Natural killer cell treated with Interleukin-12 subunit alpha and Interleukin-12 subunit beta and Interleukin-15 and Interleukin-18, amount 100 ng/mL, for 72 hours (primary cell): ENCODE measurements at regions not wholly inside any gene's neighbourhood (a gene's known extent, or its start where the extent isn't known, plus 50 kb on each side); places are given as distances from the start of the nearest gene placed in this dataset.
A peak's percentile ranks its signal among the peaks of the same experiment; 100 is the strongest.
"Not testable (repeated sequence)": the region's sequence is repeated elsewhere in the genome, so short reads cannot be mapped to it uniquely, and the experiment has no call there.

ENCODE experiments used
- ATAC-seq, 2 donors: fragments of 150-1000 bp; cut with Tn5 transposase in 1 of 2; sonication (Bioruptor Pico), chemical (Tn5 transposase) in 1 of 2; 2 replicates each; pipeline ENCODE4 v1.10.0; 2021
- DNase-seq: peaks from one replicate; pipeline ENCODE4 v3.0.0; 2022; ENCODE audit warnings: low spot score
- H3K27ac Mint-ChIP-seq, 2 donors: 1 replicate in 1 of 2; 2 replicates in 1 of 2; pipeline ENCODE4 v1.8.0; 2022; ENCODE audit warnings: mixed read lengths in 2 of 2, mild to moderate bottlenecking in 1 of 2, moderate library complexity in 1 of 2
- H3K27me3 Mint-ChIP-seq, 2 donors: 1 replicate in 1 of 2; 2 replicates in 1 of 2; pipeline ENCODE4 v1.8.0; 2022; ENCODE audit warnings: mixed read lengths in 2 of 2
- H3K36me3 Mint-ChIP-seq: one replicate; pipeline ENCODE4 v1.8.0; 2022; ENCODE audit warnings: mixed read lengths
- H3K4me1 Mint-ChIP-seq, 2 donors: 1 replicate in 1 of 2; 2 replicates in 1 of 2; pipeline ENCODE4 v1.8.0; 2022; ENCODE audit warnings: low read depth in 2 of 2, mixed read lengths in 2 of 2, mild to moderate bottlenecking in 1 of 2
- H3K4me3 Mint-ChIP-seq: one replicate; pipeline ENCODE4 v1.8.0; 2022; ENCODE audit warnings: mixed read lengths
- H3K9me3 Mint-ChIP-seq: 2 replicates; pipeline ENCODE4 v1.8.0; 2022; ENCODE audit warnings: mixed read lengths

DNA sequence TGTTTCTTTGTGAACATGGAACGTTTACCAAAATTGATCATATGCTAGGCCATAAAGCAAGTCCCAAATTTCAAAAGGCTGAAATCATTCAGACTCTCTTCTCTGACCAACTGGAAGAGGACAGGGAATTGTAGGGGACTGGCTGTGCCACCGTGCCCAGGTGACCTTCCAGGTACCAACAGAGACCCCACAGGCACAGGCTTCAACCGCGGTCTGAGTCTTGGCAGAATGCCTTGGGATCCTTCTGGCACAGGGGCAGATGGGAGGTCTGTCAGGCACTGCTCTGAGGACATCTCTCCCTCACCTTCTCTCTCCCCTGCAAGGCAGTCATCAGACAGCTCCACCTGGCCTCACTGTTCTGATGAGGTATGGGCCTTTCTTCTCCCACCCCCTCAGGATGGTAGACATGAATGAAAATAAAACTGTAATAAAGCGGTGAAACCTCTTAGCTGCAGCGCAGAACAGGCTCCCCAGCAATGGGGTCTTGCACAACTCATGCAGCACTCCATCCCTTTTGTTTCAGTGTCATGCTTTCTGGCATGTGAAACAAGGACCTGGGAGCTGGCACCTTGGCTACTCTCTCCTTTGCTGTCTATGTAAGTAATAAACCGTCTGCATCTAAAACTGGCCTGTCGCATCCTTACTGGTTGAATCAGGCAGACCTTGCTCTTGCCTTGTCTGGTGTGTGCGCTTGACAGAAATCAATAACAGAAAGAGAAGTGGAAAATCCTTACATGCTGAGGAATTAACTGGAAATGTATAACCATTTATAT, 289.2 kb downstream of the KLF13 start:
- Mint-ChIP-seq H3K4me3 (no peak overlapping the region), H3K4me1 (no peaks in the 10 kb centered on the region), H3K27ac (no peak overlapping the region), H3K9me3 (no peaks in the 10 kb centered on the region), H3K27me3 (peaks cover 29% of the 10 kb centered on the region in 2 donors), H3K36me3 (no peaks in the 10 kb centered on the region)
- DNase-seq (no peak), ATAC-seq (peak in 1 of 2 donors; percentile 57)

DNA sequence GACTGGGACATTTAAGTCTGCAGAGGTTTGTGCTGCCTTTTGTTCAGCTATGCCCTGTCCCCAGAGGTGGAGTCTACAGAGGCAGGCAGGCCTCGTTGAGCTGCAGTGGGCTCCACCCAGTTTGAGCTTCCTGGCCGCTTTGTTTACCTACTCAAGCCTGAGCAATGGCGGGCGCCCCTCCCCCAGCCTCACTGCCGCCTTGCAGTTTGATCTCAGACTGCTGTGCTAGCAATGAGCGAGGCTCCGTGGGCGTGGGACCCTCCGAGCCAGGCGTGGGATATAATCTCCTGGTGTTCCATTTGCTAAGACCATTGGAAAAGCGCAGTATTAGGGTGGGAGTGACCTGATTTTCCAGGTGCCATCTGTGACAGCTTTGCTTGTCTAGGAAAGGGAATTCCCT, 296.7 kb downstream of the KLF13 start:
- H3K4me3 Mint-ChIP-seq, ATAC-seq, H3K9me3 Mint-ChIP-seq, H3K4me1 Mint-ChIP-seq, H3K27ac Mint-ChIP-seq, DNase-seq, H3K36me3 Mint-ChIP-seq: not testable (repeated sequence)
- peaks cover 8 to 20% of the 10 kb centered on the region in 2 donors for H3K27me3 Mint-ChIP-seq

DNA sequence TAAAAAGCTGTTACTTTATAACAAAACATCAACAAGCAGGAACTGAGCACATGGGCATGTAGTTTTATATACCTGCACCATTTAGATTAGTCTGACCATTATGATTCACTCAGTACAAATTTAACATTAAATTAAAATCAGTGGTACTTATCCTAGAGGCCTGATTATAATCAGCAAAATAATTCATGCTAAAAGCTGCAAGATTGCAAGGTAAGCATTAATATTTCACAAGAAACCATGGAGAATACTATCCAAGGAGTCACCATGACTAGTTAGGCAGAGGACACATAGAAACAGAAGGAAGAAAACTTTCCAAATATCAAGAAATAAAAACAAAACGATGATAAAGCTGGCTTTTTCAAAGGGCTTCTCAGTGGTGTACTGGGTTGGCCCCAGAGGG, 297.5 kb downstream of the KLF13 start:
- H3K27ac Mint-ChIP-seq, H3K36me3 Mint-ChIP-seq, DNase-seq, H3K9me3 Mint-ChIP-seq, H3K4me3 Mint-ChIP-seq, H3K4me1 Mint-ChIP-seq, ATAC-seq: not testable (repeated sequence)
- peaks cover 8 to 20% of the 10 kb centered on the region in 2 donors for H3K27me3 Mint-ChIP-seq

DNA sequence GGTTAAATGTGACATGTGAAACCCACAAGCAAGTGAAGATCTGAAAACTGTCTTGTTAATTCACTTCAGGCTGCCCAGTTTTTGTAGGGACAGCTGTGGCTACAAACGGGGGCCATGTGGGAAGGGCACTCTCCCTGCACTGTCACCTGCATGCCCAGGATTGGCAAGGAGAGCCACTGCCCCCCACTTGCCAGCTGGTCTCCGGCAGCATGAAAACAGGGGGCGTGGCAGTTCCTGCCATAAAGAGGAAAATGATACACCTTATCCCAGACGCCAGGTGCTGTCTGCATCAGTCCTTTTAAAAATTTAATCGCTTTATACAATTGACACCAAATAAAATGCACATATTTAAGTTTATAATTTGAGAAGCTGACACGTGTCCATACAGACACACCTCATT, 309.1 kb downstream of the KLF13 start:
- peaks cover 29 to 37% of the 10 kb centered on the region in 2 donors for H3K27me3 Mint-ChIP-seq
- H3K4me3 Mint-ChIP-seq, DNase-seq, H3K9me3 Mint-ChIP-seq, H3K27ac Mint-ChIP-seq, H3K36me3 Mint-ChIP-seq, H3K4me1 Mint-ChIP-seq, ATAC-seq: not testable (repeated sequence)

DNA sequence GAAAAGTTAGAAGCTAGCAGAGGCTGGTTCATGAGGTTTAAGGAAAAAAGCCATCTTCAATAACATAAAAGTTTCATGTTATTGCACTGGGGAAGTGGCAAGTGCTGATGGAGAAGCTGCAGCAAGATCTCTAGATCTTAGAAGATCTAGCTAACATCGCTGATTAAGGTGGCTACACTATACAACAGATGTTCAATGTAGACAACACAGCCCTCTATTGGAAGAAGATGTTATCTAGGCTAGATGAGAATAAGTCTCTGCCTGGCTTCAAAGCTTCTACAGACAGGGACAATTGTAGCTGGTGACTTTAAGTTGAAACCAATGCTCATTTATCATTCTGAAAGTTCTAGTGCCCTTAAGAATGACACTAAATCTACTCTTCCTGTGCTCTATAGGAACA, 310.3 kb downstream of the KLF13 start:
- not testable (repeated sequence) for H3K9me3 Mint-ChIP-seq, H3K36me3 Mint-ChIP-seq, H3K4me1 Mint-ChIP-seq, DNase-seq, H3K27ac Mint-ChIP-seq, ATAC-seq
- Mint-ChIP-seq H3K27me3 (peaks cover 19 to 29% of the 10 kb centered on the region in 2 donors), H3K4me3 (peak overlapping the region; percentile 4)

DNA sequence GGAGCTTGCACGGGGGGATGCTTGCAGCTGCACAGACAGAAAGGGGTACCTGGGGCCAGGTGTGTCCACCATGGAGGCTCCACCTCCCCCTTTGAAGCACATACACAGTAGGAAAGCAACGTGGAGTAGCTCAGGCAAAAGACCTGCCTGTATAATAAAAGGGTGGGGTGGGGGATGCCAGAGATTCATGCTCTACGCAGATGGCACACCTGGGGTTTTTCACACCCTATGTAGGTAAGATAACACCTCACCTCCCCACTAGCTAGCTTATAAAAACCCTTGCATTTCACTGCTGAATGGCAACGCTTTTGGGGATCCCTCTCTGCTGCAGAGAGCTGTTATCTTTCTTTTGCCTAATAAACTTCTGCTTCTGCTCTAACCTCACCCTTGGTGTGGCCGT, 317.3 kb downstream of the KLF13 start:
- not testable (repeated sequence) for H3K4me1 Mint-ChIP-seq, DNase-seq, ATAC-seq, H3K9me3 Mint-ChIP-seq, H3K4me3 Mint-ChIP-seq, H3K27ac Mint-ChIP-seq, H3K36me3 Mint-ChIP-seq
- H3K27me3 Mint-ChIP-seq = peaks cover 27 to 30% of the 10 kb centered on the region in 2 donors

DNA sequence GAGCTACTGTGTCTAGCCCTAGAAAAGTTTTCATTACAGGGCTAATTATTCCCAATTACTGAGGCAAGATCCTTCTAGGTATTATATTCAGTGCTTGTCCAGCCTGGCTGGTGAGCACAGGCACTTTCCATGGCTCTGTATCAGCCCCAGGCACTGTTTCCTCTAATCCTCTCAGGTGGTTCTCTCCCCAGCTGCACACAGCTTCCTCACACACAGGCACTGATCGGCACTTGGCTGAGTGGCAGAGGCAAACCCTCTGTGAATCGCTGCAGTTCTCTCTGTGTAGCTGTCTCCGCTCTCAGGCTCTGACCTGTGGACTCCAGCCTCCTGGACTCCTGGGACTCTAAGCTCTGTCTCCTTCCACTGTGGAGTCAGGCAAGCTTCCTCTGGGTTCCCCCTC, 318.1 kb downstream of the KLF13 start:
- H3K27me3 Mint-ChIP-seq = peaks cover 26 to 30% of the 10 kb centered on the region in 2 donors
- H3K4me1 Mint-ChIP-seq, H3K27ac Mint-ChIP-seq, H3K9me3 Mint-ChIP-seq, H3K36me3 Mint-ChIP-seq, H3K4me3 Mint-ChIP-seq, DNase-seq: not testable (repeated sequence)
- ATAC-seq = peak in 1 of 2 donors; percentile 28

DNA sequence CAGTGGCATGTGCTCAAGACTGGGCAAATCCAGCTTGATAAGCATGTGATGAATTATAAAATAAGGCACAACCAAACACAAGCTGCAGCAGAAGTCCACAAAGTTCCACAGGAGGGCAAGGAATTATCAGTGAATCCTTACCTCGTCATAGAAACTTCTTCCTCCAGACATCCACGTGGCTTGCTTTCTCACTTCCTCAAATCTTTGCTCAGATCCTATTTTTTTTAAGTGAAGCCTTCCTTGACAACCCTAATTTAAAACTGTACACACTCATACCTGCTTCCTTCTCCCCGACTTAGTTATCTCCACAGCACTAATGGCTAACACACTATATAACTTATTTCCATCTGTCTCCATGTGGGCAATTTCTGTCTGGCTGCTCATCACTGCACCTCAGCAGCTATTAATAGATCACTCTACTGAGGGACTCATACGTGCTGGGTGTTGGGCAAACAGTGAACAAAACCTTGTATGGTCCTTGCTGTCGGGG, 320.7 kb downstream of the KLF13 start:
- H3K27ac Mint-ChIP-seq, H3K4me1 Mint-ChIP-seq, H3K4me3 Mint-ChIP-seq, H3K36me3 Mint-ChIP-seq, DNase-seq, ATAC-seq, H3K9me3 Mint-ChIP-seq: not testable (repeated sequence)
- H3K27me3 Mint-ChIP-seq = peaks cover 24% of the 10 kb centered on the region in 2 donors

DNA sequence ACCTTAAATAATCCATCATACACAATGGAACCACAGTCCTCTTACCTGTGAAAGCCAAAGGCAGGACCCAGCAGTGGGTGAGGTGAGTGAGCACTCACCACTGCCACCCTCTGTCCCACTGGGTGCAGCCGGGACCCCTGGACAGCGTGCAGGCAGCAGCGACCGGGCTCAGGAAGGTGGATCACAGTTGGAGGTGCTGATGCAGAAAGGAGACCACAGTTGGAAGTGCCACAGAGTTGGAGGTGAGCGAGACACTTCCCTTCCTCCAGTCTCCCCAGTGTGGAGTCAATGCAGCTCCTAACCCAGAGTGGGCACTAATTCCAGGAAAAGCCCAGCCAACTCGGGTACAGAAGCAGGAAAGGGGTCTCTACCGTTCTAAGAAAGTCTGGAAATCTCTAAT, 323.0 kb downstream of the KLF13 start:
- not testable (repeated sequence) for H3K4me1 Mint-ChIP-seq, H3K36me3 Mint-ChIP-seq, H3K4me3 Mint-ChIP-seq, H3K9me3 Mint-ChIP-seq, H3K27ac Mint-ChIP-seq, DNase-seq, ATAC-seq
- peaks cover 11 to 21% of the 10 kb centered on the region in 2 donors for H3K27me3 Mint-ChIP-seq

DNA sequence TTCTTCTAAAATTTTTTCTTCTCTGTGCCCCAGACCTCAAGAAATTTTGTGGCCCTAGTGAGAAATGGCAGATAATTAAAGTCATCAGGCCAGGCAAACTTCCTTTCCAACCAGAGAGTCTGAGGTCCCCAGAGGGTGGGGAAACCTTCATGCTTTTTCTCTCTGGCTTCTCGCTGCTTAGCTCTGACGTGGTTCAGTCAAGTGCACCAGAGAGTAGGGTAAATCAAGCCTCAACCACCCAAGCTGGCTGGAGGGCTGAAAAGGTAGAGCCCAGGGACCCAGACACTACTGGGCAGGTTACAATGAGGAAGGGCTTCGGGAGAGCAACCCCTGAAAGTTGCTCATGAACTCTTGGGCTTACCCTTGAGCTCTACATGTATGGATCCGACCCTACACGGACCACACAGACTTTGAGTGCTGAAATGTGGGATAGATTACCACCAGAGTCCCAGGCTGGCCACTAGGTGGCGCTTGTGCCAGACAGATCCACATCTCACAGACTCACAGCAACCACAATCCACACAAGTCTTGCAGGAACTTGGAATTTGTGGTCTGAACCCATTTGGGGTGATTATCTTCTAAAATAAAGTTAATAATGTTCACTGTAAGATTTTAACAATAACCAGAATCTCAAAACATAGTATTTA, 323.5 kb downstream of the KLF13 start:
- H3K27me3 Mint-ChIP-seq = peaks cover 11 to 17% of the 10 kb centered on the region in 2 donors
- H3K4me3 Mint-ChIP-seq, H3K9me3 Mint-ChIP-seq, H3K27ac Mint-ChIP-seq, H3K4me1 Mint-ChIP-seq, H3K36me3 Mint-ChIP-seq: not testable (repeated sequence)
- DNase-seq (peak; percentile 67), ATAC-seq (peak; percentile 52 to 75)

DNA sequence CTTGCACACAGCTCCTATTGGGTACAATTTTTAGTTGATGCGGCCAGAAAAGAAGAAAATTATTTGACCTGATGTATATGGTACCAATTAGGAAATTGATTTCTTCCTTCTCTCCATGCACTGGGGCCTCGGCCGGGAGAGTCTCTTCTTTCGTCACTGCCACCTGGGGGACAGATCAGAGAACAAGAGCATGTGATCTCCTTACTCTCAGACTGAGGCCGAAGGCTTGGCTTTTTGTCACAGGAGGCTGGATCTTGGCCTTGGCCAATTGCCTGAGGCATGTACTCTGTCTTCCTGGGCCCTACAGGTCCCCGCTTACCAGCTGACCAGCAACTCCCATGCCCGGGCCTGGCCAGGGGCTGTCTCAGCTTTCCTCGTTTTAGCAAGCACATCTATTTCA, 330.3 kb downstream of the KLF13 start:
- DNase-seq, H3K9me3 Mint-ChIP-seq, H3K27ac Mint-ChIP-seq, H3K27me3 Mint-ChIP-seq, H3K4me1 Mint-ChIP-seq, H3K4me3 Mint-ChIP-seq, H3K36me3 Mint-ChIP-seq, ATAC-seq: not testable (repeated sequence)

DNA sequence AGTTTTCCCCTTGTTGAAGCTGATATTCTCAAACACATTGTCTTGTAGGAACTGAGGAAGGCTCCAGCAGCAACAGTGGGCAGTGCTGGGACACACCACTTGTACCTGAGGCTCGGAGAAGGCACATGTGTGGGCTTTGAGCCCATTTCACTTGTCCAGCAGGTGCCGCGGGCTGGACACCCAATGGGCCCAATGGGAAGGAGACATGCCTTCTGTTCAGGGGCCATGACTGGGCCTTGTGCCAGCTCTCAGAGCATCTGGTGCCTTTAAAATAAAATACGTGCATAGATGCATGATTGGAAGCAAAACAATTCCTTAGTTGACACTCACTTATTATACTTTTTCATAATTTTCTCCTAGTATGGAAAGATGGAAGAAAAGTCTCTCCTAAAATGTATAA, 334.2 kb downstream of the KLF13 start:
- no peak for DNase-seq
- no peaks in the 10 kb centered on the region for H3K36me3 Mint-ChIP-seq
- H3K27ac Mint-ChIP-seq = no peak overlapping the region
- H3K4me3 Mint-ChIP-seq = no peak overlapping the region
- H3K9me3 Mint-ChIP-seq = no peaks in the 10 kb centered on the region
- no peaks in the 10 kb centered on the region for H3K4me1 Mint-ChIP-seq
- ATAC-seq = no peak
- H3K27me3 Mint-ChIP-seq = peaks cover 16 to 26% of the 10 kb centered on the region in 2 donors

DNA sequence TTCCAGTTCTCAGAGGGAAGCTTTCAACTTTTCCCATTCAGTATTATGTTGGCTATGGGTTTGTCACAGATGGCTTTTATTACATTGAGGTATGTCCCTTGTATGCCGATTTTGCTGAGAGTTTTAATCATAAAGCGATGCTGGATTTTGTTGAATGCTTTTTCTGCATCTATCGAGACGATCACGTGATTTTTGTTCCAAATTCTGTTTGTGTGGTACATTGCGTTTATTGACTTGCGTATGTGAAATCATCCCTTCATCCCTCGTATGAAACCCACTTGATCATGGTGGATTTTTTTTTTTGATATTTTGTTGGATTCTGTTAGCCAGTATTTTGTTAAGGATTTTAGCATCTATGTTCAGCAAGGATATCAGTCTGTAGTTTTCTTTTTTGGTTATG, 339.1 kb downstream of the KLF13 start:
- not testable (repeated sequence) for H3K27ac Mint-ChIP-seq, H3K9me3 Mint-ChIP-seq, H3K4me3 Mint-ChIP-seq, H3K4me1 Mint-ChIP-seq, DNase-seq, H3K36me3 Mint-ChIP-seq, ATAC-seq
- peaks cover 24 to 57% of the 10 kb centered on the region in 2 donors for H3K27me3 Mint-ChIP-seq

DNA sequence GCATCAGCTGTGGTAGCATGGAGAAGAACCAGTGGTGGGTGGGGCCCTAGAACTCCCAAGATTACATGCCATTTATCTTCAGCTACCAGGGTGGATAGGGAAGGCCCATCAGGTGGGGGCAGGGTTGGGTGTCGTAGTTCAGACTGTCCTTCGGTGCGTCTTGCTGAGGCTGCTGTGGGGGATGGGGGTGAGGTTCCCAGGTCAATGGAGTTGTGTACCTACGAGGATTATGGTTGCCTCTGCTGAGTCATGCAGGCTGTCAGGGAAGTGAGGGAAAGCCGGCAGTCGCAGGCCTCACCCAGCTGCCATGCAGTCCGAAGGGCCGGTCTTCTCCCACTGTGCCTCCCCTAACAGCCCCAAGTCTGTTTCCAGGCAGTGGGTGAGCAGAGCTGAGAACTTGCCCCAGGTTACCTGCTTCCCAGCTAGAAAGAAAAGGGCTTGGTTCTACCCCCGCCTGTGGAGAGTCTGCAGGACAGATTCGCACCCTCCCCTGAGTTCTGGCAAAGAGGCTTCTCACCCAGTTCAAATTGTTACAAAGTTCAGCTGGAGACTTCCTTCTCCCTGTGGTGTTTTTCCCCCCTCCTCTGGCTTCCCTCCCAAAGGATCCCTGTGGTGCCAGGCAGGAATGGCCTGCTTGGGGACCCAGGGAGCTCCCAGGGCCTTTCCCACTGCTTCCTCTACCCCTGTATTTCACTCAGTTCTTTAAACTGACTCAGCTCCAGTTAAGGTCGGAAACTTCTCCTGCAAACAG, 342.7 kb downstream of the KLF13 start:
- peaks cover 33 to 59% of the 10 kb centered on the region in 2 donors for H3K27me3 Mint-ChIP-seq
- not testable (repeated sequence) for H3K4me3 Mint-ChIP-seq, H3K36me3 Mint-ChIP-seq, H3K4me1 Mint-ChIP-seq, H3K9me3 Mint-ChIP-seq, H3K27ac Mint-ChIP-seq, ATAC-seq, DNase-seq
